DMS153 (cell line): ENCODE measurements at regions not wholly inside any gene's neighbourhood (a gene's known extent, or its start where the extent isn't known, plus 50 kb on each side); places are given as distances from the start of the nearest gene placed in this dataset.
A peak's percentile ranks its signal among the peaks of the same experiment; 100 is the strongest.

Experiments used
- DNase-seq: peaks from one replicate; lab custom pipeline; 2025; lab: John Stamatoyannopoulos, UW

GRCh38 chr12:97093187-97093683, 186.2 kb downstream of the NEDD1 start:
- no peak for DNase-seq

- DNase-seq: no peak
These were observed 190.7 kb downstream of the NEDD1 start for GRCh38 chr12:97097734-97098133.

GRCh38 chr12:97109441-97109840, 202.4 kb downstream of the NEDD1 start:
- no peak for DNase-seq

GRCh38 chr12:97112136-97112535, 205.1 kb downstream of the NEDD1 start:
- DNase-seq: no peak

- no peak for DNase-seq
These were observed 211.8 kb downstream of the NEDD1 start for GRCh38 chr12:97118796-97119375.

- DNase-seq: no peak
These were observed 220.0 kb downstream of the NEDD1 start for GRCh38 chr12:97127061-97127460.

- DNase-seq: no peak
These were observed 224.3 kb downstream of the NEDD1 start for GRCh38 chr12:97131220-97131981.

- DNase-seq: no peak
These were observed 225.2 kb downstream of the NEDD1 start for GRCh38 chr12:97132270-97132669.

GRCh38 chr12:97134495-97134894, 227.4 kb downstream of the NEDD1 start:
- DNase-seq: no peak

- DNase-seq: no peak
These were observed 233.3 kb downstream of the NEDD1 start for GRCh38 chr12:97140355-97140754.

- DNase-seq: peak; percentile 34
These were observed 235.8 kb downstream of the NEDD1 start for GRCh38 chr12:97142737-97143410.

- no peak for DNase-seq
These were observed 242.0 kb downstream of the NEDD1 start for GRCh38 chr12:97148941-97149559.

GRCh38 chr12:97151481-97151880, 244.4 kb downstream of the NEDD1 start:
- no peak for DNase-seq

- DNase-seq: no peak
These were observed 252.3 kb downstream of the NEDD1 start for GRCh38 chr12:97159377-97159776.

GRCh38 chr12:97160277-97160676, 253.2 kb downstream of the NEDD1 start:
- no peak for DNase-seq

GRCh38 chr12:97162173-97162572, 255.1 kb downstream of the NEDD1 start:
- no peak for DNase-seq

- DNase-seq: no peak
These were observed 257.9 kb downstream of the NEDD1 start for GRCh38 chr12:97164936-97165335.

GRCh38 chr12:97167598-97167997, 260.5 kb downstream of the NEDD1 start:
- no peak for DNase-seq

- peak; percentile 88 for DNase-seq
These were observed 261.7 kb downstream of the NEDD1 start for GRCh38 chr12:97168804-97169203.

GRCh38 chr12:97169889-97170567, 263.0 kb downstream of the NEDD1 start:
- DNase-seq: no peak

GRCh38 chr12:97173688-97174410, 266.8 kb downstream of the NEDD1 start:
- DNase-seq: no peak
